NCI-H1417 (cell line): ENCODE measurements at regions not wholly inside any gene's neighbourhood (a gene's known extent, or its start where the extent isn't known, plus 50 kb on each side); places are given as distances from the start of the nearest gene placed in this dataset.

ENCODE experiments used
- DNase-seq, 3 experiments: peaks; one replicate each; lab custom pipeline; 2025; lab: John Stamatoyannopoulos, UW

- DNase-seq = no peak
Observed at GRCh38 chr1:55980582-55980981, 598.8 kb downstream of the PLPP3 start.

DNA sequence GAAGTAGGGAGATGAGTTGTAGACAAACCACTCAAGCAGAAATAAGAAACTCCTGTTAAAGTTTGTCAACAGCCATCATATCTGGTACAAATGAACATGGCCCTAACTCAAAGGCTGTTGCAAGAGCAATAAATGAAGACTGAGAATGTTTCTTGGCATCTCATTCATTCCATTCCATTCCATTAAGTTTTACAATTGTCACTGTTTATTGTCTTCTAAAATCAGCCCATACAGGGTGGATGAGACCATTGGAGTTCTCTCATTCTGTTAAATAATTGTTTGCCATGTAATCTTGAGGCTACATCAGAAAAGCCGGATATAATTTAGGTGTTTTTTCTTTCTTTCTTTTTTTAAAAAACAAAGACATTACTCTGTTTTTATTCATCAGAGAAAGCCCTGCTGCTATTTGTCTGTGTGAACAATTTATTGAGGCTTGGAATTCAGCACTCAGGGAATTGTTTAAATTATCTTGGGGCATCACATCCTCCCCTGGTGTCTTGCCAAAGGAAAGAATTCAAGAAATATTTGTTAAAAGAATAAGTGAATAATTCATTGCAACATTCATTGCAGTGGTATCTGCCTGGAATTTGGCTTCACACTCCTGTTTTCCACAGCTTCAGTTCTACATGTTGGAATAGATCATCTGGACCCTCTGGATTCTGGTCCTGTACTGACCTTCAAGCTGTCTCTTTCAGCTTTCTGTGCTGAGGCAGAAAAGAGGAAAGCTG lies 604.5 kb downstream of the PLPP3 start:
- DNase-seq = no peak

- no peak for DNase-seq
Observed at GRCh38 chr1:55970526-55971110, 608.7 kb downstream of the PLPP3 start.

DNA sequence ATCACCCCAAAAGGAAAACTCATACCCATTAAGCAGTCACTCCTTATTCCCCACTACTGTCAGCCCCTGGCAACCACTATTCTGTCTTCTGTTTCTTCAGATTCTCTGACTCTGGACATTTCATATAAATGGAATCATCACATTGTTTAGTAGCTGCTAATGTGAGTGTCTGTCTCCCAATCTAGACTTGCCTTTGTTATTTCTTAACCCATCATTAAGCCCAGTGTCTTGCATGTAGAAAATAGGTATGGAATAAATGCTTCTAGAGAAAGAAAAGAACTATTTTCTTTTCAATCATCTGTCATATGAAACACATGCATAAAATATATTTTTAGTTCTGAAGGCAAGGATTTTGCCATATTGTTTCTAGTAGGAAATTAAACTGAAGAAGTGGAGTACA lies 610.0 kb downstream of the PLPP3 start:
- no peak for DNase-seq

GRCh38 chr1:55968661-55969060 lies 610.7 kb downstream of the PLPP3 start:
- DNase-seq = no peak

GRCh38 chr1:55965981-55966461 lies 613.3 kb downstream of the PLPP3 start:
- peak in 1 of 3 experiments; percentile 51 for DNase-seq

GRCh38 chr1:55962472-55962871 lies 616.9 kb downstream of the PLPP3 start:
- DNase-seq = no peak

DNA sequence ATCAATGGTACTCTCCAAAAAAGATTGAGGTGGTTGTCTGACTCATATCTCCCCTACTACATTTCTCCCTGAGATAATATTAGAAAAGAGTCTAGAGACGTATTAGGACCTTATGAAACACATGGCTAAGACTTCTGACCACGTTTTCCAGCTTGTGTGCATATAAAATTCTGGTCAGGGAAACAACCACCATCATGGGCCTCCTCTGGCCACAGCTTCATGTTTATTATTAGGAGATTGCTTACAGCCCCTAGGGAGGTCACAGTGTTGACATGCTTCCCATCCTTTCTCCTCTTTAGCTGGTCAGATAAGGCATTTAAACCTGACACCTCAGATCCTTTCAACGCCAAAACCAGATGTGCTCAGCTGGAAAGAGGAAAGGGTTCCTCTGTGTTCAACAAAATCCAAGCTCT lies 620.2 kb downstream of the PLPP3 start:
- no peak for DNase-seq

GRCh38 chr1:55958498-55958897 lies 620.9 kb downstream of the PLPP3 start:
- no peak for DNase-seq

- no peak for DNase-seq
Observed at GRCh38 chr1:55957276-55957675, 622.1 kb downstream of the PLPP3 start.

- DNase-seq = no peak
Observed at GRCh38 chr1:55955016-55955621, 624.2 kb downstream of the PLPP3 start.

GRCh38 chr1:55951291-55951690 lies 628.1 kb downstream of the PLPP3 start:
- DNase-seq = no peak

- no peak for DNase-seq
Observed at GRCh38 chr1:55947446-55947845, 631.9 kb downstream of the PLPP3 start.

- DNase-seq = no peak
Observed at GRCh38 chr1:55943721-55944435, 635.5 kb downstream of the PLPP3 start.

GRCh38 chr1:55943012-55943411 lies 636.4 kb downstream of the PLPP3 start:
- DNase-seq = no peak

GRCh38 chr1:55939866-55940265 lies 639.5 kb downstream of the PLPP3 start:
- no peak for DNase-seq

DNA sequence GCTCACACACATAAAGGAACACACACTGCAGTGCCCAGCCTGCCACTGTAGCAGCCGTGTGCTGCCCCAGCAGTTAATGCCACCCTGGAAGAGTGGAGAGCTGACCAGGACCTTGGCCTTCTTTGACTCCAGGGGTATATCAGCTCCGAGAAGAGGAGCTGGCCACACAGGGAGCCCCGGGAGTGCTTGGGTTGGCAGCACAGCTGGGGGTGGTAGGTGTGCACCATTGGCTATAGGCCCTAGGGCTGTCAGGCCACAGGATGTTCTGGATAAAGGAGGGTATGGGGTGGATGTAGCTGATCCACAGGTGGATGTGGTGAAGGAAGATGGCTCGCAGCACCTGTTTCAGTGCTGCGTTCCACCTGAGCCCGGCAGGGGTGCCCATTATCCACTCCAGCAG lies 640.5 kb downstream of the PLPP3 start:
- peak in 1 of 3 experiments; percentile 18 for DNase-seq

DNA sequence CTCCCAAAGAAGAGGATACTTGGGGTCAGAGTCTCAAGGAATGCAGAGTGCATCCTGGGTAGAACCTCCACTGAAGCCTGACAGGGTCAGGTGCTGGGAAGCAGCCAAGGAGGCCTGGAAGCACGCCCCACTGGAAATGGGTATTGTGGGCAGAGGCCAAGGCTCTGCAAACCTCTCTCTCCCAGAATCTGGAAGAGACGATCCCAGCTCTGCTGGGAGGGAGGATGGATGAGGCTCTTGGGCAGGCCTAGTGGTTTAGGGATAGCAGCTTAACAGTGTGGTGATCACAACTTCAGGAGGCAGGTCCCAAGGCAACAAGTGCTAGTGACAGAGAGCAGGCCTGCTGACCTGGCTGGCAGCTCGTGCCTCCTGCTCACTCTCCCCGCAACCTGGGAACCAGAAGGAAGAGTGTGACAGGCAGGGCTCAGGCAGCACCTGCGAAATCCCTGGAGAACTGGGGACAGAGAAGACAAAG lies 641.0 kb downstream of the PLPP3 start:
- no peak for DNase-seq

GRCh38 chr1:55937840-55938375 lies 641.5 kb downstream of the PLPP3 start:
- no peak for DNase-seq

- no peak for DNase-seq
Observed at GRCh38 chr1:55935236-55935635, 644.1 kb downstream of the PLPP3 start.

DNA sequence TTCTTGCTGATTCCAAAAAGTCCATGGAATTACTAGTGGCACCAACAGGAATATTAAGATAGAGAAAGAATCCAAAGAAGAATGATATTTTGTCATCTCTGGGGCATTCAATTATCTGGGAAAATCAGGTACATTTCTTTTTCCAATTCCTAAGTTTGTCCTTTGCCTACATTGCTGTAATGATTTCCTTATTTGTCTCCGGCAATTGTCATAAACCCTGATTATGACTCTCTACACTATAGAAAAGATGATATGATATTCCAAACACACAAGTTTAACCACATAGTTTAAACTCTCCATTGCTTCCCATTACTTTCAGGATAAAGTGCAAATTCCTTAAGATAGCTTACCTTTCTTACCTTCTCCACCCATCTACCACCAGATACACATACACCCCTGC lies 647.0 kb downstream of the PLPP3 start:
- no peak for DNase-seq
